Adrenal gland (tissue), 5 donors: ENCODE measurements at regions not wholly inside any gene's neighbourhood (a gene's known extent, or its start where the extent isn't known, plus 50 kb on each side); places are given as distances from the start of the nearest gene placed in this dataset.

Experiments
- POLR2A ChIP-seq, 2 donors: fragments of 450-650 bp; IDR thresholded peaks; one replicate each; pipeline ENCODE4 v1.6.1; 2017; ENCODE audit warnings: antibody characterized with exemption in 2 of 2, mild to moderate bottlenecking in 2 of 2, moderate library complexity in 1 of 2
- TF ChIP-seq, protein P1 (sequence below), 6 experiments: fragments of 450-650 bp in 4 of 6; fragments of 200-600 bp in 2 of 6; sonication (generic) in 1 of 6; IDR thresholded peaks; 1 replicate in 5 of 6; 2 replicates in 1 of 6; pipeline versions ENCODE4 v1.5.1 to v1.8.0; 2016 to 2021; ENCODE audit warnings: antibody characterized with exemption in 6 of 6, mild to moderate bottlenecking in 2 of 6, moderate library complexity in 1 of 6
- donor health status: DM: no; HTN: no; CAD: no.

DNA sequence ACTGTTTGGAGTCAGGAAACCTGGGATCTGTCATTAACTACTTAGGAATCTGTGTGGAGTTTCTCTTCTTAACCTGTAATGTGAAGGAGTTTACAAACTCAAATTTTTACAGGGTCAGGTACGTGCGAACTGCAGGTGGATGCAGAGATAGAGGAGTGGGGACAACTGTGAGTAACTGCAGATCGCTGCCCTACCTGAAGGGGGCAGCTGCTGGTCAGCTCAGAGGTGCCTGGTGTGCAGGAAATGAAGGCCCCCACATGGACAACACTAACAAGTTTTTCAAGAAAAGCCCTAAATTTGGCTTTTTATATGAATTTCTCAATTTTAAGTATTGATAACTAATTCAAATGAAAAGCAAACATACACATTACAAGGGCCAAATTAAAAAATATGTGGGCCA is 380.0 kb downstream of the REEP3 start:
- TF ChIP-seq, protein P1, sequence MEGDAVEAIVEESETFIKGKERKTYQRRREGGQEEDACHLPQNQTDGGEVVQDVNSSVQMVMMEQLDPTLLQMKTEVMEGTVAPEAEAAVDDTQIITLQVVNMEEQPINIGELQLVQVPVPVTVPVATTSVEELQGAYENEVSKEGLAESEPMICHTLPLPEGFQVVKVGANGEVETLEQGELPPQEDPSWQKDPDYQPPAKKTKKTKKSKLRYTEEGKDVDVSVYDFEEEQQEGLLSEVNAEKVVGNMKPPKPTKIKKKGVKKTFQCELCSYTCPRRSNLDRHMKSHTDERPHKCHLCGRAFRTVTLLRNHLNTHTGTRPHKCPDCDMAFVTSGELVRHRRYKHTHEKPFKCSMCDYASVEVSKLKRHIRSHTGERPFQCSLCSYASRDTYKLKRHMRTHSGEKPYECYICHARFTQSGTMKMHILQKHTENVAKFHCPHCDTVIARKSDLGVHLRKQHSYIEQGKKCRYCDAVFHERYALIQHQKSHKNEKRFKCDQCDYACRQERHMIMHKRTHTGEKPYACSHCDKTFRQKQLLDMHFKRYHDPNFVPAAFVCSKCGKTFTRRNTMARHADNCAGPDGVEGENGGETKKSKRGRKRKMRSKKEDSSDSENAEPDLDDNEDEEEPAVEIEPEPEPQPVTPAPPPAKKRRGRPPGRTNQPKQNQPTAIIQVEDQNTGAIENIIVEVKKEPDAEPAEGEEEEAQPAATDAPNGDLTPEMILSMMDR (IDR thresholded peaks at IDR 0.05) = no peak
- no peak for TF ChIP-seq POLR2A (IDR thresholded peaks at IDR 0.05)
